MCF 10A (cell line): ENCODE measurements at regions not wholly inside any gene's neighbourhood (a gene's known extent, or its start where the extent isn't known, plus 50 kb on each side); places are given as distances from the start of the nearest gene placed in this dataset.

Experiments used
- BruUV-seq: library from RNA; stranded (reverse); fragments of 400-500 nt; replicated peaks from 2 replicates; lab custom pipeline; 2021; lab: Mats Ljungman, UMichigan
- CTCF ChIA-PET: fragments of 300-600 bp; sonication (Branson Sonifier 250); formaldehyde crosslinking; extraction: SDS; loops from one replicate; lab custom pipeline; 2021; ENCODE audit warnings: antibody characterized with exemption, inconsistent platforms; lab: Yijun Ruan, JAX
- POLR2A ChIA-PET: fragments of 300-600, 350-650 bp; sonication (Branson Sonifier 250); formaldehyde crosslinking; extraction: SDS; loops from one replicate; lab custom pipeline; 2020; ENCODE audit warnings: antibody characterized with exemption, inconsistent platforms; lab: Yijun Ruan, JAX
- DNase-seq: peaks from one replicate; pipeline ENCODE4 v3.0.0-alpha.2; 2018; ENCODE audit not compliant: unreplicated experiment
- H3K27ac Mint-ChIP-seq: one replicate; pipeline ENCODE4 v1.8.0; 2022; ENCODE audit warnings: mild to moderate bottlenecking, low read depth, mixed read lengths; ENCODE audit not compliant: unreplicated experiment
- H3K27me3 Mint-ChIP-seq: one replicate; pipeline ENCODE4 v1.8.0; 2022; ENCODE audit warnings: mixed read lengths; ENCODE audit not compliant: insufficient read depth, unreplicated experiment
- H3K36me3 Mint-ChIP-seq: one replicate; pipeline ENCODE4 v1.8.0; 2022; ENCODE audit warnings: mild to moderate bottlenecking, moderate library complexity, mixed read lengths; ENCODE audit not compliant: insufficient read depth, unreplicated experiment
- H3K4me1 Mint-ChIP-seq: one replicate; pipeline ENCODE4 v1.8.0; 2022; ENCODE audit warnings: mixed read lengths; ENCODE audit not compliant: insufficient read depth, unreplicated experiment
- H3K4me3 Mint-ChIP-seq: one replicate; pipeline ENCODE4 v1.8.0; 2022; ENCODE audit warnings: mild to moderate bottlenecking, moderate library complexity, mixed read lengths; ENCODE audit not compliant: unreplicated experiment
- H3K9me3 Mint-ChIP-seq: one replicate; pipeline ENCODE4 v1.8.0; 2022; ENCODE audit warnings: mixed read lengths; ENCODE audit not compliant: unreplicated experiment
- intact Hi-C: fragments of 100-400 bp; cut with micrococcal nuclease; formaldehyde crosslinking; loops from 2 replicates; pipeline ENCODE4 v1.14.1; 2022
- TF ChIP-seq, protein P1 (sequence below): fragments of 200-600 bp; IDR thresholded peaks from one replicate; pipeline ENCODE4 v1.8.0; 2022; ENCODE audit warnings: antibody characterized with exemption, mild to moderate bottlenecking; ENCODE audit not compliant: unreplicated experiment

- H3K27ac Mint-ChIP-seq: no peak overlapping the region
- BruUV-seq: no TSS peak
- H3K27me3 Mint-ChIP-seq: no peaks in the 10 kb centered on the region
- POLR2A ChIA-PET: interaction anchor here (0.8 kb wide), 1 partner anchor 15 kb away, joined by 3 read pairs; no protein-coding TSS in a partner anchor
- intact Hi-C loops: no loop called here
- CTCF ChIA-PET: interaction anchor here (0.6 to 1.0 kb wide), 4 partner anchors 41 to 271 kb away, joined by 3 to 4 read pairs (median 4); no protein-coding TSS in a partner anchor
- no peaks in the 10 kb centered on the region for H3K9me3 Mint-ChIP-seq
- H3K4me1 Mint-ChIP-seq: no peaks in the 10 kb centered on the region
- TF ChIP-seq, protein P1, sequence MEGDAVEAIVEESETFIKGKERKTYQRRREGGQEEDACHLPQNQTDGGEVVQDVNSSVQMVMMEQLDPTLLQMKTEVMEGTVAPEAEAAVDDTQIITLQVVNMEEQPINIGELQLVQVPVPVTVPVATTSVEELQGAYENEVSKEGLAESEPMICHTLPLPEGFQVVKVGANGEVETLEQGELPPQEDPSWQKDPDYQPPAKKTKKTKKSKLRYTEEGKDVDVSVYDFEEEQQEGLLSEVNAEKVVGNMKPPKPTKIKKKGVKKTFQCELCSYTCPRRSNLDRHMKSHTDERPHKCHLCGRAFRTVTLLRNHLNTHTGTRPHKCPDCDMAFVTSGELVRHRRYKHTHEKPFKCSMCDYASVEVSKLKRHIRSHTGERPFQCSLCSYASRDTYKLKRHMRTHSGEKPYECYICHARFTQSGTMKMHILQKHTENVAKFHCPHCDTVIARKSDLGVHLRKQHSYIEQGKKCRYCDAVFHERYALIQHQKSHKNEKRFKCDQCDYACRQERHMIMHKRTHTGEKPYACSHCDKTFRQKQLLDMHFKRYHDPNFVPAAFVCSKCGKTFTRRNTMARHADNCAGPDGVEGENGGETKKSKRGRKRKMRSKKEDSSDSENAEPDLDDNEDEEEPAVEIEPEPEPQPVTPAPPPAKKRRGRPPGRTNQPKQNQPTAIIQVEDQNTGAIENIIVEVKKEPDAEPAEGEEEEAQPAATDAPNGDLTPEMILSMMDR: no peak
- H3K36me3 Mint-ChIP-seq: no peaks in the 10 kb centered on the region
- no peak for DNase-seq
- no peak overlapping the region for H3K4me3 Mint-ChIP-seq
These were observed 220.8 kb downstream of the BCAS1 start for GRCh38 chr20:53849471-53850059.

GRCh38 chr20:53848304-53848703, 222.1 kb downstream of the BCAS1 start:
- Mint-ChIP-seq H3K4me1 (no peaks in the 10 kb centered on the region), H3K27ac (no peak overlapping the region), H3K27me3 (no peaks in the 10 kb centered on the region), H3K4me3 (no peak overlapping the region), H3K36me3 (no peaks in the 10 kb centered on the region), H3K9me3 (no peaks in the 10 kb centered on the region)
- TF ChIP-seq, protein P1: no peak
- BruUV-seq: no TSS peak
- DNase-seq: no peak
- POLR2A ChIA-PET: interaction anchor here (0.6 to 1.2 kb wide), 5 partner anchors 9 to 213 kb away, joined by 3 to 4 read pairs (median 3); no protein-coding TSS in a partner anchor
- CTCF ChIA-PET: interaction anchor here (0.5 to 0.9 kb wide), 3 partner anchors 19 to 721 kb away, joined by 3 to 5 read pairs (median 4); no protein-coding TSS in a partner anchor
- intact Hi-C loops: no loop called here

DNA sequence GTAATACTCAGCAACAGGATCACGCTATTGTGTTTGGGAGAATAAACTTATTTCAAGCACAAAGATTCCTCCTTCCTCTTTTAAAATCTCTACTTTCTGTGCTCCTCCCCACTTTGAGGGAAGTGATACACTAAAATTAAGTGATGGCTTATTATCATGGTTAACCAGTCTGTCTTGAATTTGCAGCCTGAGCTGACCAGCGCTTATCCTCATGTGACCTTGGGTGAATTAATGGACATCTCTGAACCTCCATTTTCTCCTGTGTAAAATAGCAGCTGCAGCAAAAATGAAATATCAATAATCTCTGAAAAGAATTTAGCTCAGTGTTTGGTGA, 222.6 kb downstream of the BCAS1 start:
- no peak for DNase-seq
- no peak overlapping the region for H3K27ac Mint-ChIP-seq
- ChIA-PET POLR2A (interaction anchor here (0.6 to 1.2 kb wide), 2 partner anchors 94 to 214 kb away, joined by 3 read pairs; no protein-coding TSS in a partner anchor), CTCF (interaction anchor here (0.5 to 0.9 kb wide), 4 partner anchors 19 to 721 kb away, joined by 3 to 5 read pairs (median 4); no protein-coding TSS in a partner anchor)
- H3K4me1 Mint-ChIP-seq: peaks cover under 1% of the 10 kb centered on the region
- H3K4me3 Mint-ChIP-seq: no peak overlapping the region
- H3K9me3 Mint-ChIP-seq: no peaks in the 10 kb centered on the region
- no peaks in the 10 kb centered on the region for H3K36me3 Mint-ChIP-seq
- TF ChIP-seq, protein P1: no peak
- intact Hi-C loops: no loop called here
- no peaks in the 10 kb centered on the region for H3K27me3 Mint-ChIP-seq
- BruUV-seq: no TSS peak

GRCh38 chr20:53847139-53847836, 223.1 kb downstream of the BCAS1 start:
- Mint-ChIP-seq H3K27ac (no peak overlapping the region), H3K36me3 (no peaks in the 10 kb centered on the region), H3K9me3 (no peaks in the 10 kb centered on the region), H3K27me3 (no peaks in the 10 kb centered on the region), H3K4me1 (peaks cover 4% of the 10 kb centered on the region), H3K4me3 (no peak overlapping the region)
- CTCF ChIA-PET: interaction anchor here (0.7 to 0.9 kb wide), 2 partner anchors 109 to 233 kb away, joined by 3 to 5 read pairs; no protein-coding TSS in a partner anchor
- intact Hi-C loops: no loop called here
- no TSS peak for BruUV-seq
- no peak for DNase-seq
- POLR2A ChIA-PET: interaction anchor here (0.9 to 1.2 kb wide), 2 partner anchors 13 to 94 kb away, joined by 3 to 5 read pairs; no protein-coding TSS in a partner anchor
- TF ChIP-seq, protein P1: no peak
